ENCODE measurements at regions not wholly inside any gene's neighbourhood (a gene's known extent, or its start where the extent isn't known, plus 50 kb on each side); places are given as distances from the start of the nearest gene placed in this dataset.

DNA sequence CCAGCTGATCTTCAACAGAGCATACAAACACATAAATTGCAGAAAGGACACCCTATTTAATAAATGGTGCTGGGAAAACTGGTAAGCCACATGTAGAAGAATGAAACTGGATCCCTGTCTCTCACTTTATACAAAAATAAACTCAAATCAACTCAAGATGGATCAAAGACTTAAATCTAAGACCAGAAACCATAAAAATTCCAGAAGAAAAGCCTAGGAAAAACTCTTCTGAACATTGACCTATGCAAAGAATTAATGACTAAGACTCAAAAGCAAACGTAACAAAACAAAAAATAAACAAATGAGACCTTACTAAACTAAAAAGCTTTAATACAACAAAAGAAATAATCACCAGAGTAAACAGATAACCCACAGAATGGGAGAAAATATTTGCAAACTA lies 74.5 kb upstream of the ABCC4 start:
- no peak overlapping the region for H3K4me3 ChIP-seq
- TF ChIP-seq, protein P1, sequence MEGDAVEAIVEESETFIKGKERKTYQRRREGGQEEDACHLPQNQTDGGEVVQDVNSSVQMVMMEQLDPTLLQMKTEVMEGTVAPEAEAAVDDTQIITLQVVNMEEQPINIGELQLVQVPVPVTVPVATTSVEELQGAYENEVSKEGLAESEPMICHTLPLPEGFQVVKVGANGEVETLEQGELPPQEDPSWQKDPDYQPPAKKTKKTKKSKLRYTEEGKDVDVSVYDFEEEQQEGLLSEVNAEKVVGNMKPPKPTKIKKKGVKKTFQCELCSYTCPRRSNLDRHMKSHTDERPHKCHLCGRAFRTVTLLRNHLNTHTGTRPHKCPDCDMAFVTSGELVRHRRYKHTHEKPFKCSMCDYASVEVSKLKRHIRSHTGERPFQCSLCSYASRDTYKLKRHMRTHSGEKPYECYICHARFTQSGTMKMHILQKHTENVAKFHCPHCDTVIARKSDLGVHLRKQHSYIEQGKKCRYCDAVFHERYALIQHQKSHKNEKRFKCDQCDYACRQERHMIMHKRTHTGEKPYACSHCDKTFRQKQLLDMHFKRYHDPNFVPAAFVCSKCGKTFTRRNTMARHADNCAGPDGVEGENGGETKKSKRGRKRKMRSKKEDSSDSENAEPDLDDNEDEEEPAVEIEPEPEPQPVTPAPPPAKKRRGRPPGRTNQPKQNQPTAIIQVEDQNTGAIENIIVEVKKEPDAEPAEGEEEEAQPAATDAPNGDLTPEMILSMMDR (IDR thresholded peaks at IDR 0.05) = no peak
- no peak overlapping the region for H3K27ac ChIP-seq
- no peaks in the 10 kb centered on the region for H3K9me3 ChIP-seq
- H3K27me3 ChIP-seq = no peaks in the 10 kb centered on the region
- H3K4me1 ChIP-seq = peaks cover 0 to 6% of the 10 kb centered on the region in 2 donors
- H3K36me3 ChIP-seq = no peaks in the 10 kb centered on the region
- DNase-seq (ENCODE audit: low spot score) = no peak

DNA sequence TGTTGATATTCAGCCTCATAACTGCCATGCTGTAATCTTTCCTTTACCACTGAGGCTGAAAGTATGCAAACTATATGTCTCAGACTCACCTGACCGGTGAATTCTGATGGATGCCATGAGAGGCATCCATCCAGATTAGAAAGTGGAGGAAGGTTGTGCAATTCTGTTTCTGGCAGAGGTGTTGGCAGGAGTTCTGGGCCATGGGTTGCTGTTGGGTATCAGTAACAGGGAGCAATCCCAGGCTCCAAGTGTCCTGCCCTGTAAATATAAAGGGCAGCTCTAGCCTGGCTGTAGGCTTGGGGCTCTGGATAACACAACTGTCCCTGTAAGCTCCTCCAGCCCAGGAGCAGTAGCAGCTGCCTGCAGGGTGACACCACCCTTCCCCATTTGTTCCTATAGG lies 77.4 kb upstream of the ABCC4 start:
- Histone ChIP-seq H3K9me3 (no peaks in the 10 kb centered on the region), H3K4me1 (peaks cover 0 to 8% of the 10 kb centered on the region in 2 donors), H3K4me3 (no peak overlapping the region), H3K27me3 (no peaks in the 10 kb centered on the region), H3K27ac (no peak overlapping the region), H3K36me3 (no peaks in the 10 kb centered on the region)
- TF ChIP-seq, protein P1 (IDR thresholded peaks at IDR 0.05) = no peak
- DNase-seq (ENCODE audit: low spot score) = no peak

DNA sequence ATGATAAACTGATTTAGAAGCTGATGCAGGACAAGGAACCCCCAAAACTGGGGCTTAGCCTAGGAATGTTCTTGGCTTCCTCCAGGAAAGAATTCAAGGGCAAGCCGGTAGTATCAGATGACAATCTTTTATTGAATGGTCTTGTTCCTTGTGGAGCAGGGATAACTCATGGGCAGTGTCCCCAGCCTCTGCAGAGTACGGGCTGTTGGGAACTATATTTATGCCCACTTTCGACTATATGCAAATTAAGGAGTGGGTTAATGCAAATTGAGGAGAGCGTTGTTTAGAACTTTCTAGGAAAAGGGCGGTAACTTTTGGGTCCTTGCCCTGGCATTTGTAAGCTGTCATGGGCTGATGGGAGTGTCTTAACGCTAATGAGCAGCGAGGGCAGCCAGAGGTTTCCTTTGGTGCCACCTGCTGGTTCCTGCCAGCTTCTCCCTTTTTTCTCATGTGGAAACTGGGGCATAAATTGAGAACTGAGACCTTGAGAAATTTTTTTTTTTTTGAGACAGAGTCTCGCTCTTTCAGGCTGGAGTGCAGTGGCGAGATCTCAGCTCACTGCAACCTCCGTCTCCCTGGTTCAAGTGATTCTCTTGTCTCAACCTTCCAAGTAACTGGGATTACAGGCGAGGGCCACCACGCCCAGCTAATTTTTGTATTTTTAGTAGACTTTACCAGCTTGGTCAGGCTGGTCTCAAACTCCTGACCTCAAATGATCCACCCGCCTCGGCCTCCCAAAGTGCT lies 79.4 kb upstream of the ABCC4 start:
- Histone ChIP-seq H3K4me1 (peaks cover 0 to 8% of the 10 kb centered on the region in 2 donors), H3K4me3 (no peak overlapping the region), H3K27ac (no peak overlapping the region), H3K36me3 (no peaks in the 10 kb centered on the region), H3K9me3 (no peaks in the 10 kb centered on the region), H3K27me3 (no peaks in the 10 kb centered on the region)
- DNase-seq (ENCODE audit: low spot score) = peak; percentile 77
- TF ChIP-seq, protein P1 (IDR thresholded peaks at IDR 0.05) = peak; percentile 70 to 83

DNA sequence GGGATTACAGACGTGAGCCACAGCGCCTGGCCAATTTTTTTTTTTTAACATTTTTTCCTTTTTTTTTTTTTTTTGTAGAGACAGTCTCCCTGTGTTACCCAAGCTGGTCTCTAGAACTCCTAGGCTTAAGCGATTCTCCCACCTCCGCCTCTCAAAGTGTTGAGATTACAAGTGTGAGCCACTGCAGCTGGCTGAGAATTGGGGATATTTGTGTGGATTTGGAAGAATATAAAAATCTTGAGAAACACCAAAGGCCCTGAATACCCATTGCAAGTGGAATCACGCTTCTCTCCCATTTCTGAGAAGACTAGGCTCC lies 79.9 kb upstream of the ABCC4 start:
- Histone ChIP-seq H3K4me3 (no peak overlapping the region), H3K27me3 (no peaks in the 10 kb centered on the region), H3K9me3 (no peaks in the 10 kb centered on the region), H3K27ac (no peak overlapping the region), H3K36me3 (no peaks in the 10 kb centered on the region), H3K4me1 (peaks cover 0 to 8% of the 10 kb centered on the region in 2 donors)
- TF ChIP-seq, protein P1 (IDR thresholded peaks at IDR 0.05) = no peak
- DNase-seq (ENCODE audit: low spot score) = no peak

DNA sequence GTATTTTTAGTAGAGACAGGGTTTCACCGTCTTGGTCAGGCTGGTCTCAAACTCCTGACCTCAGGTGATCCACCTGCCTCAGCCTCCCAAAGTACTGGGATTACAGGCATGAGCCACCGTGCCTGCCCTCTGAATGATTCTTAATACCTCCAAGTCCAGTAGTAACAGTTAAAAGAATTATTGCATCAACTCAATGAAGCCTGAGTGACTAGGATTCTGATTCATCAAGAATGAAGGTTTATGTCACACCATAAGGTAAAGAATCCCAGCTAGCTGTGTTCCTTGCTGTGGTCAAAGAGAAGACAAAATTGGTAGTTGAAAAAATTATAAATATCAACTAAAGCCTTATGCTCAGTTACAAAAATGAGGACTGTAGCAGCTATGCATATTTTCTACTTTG lies 81.2 kb upstream of the ABCC4 start:
- Histone ChIP-seq H3K9me3 (no peaks in the 10 kb centered on the region), H3K36me3 (no peaks in the 10 kb centered on the region), H3K4me1 (peaks cover 0 to 8% of the 10 kb centered on the region in 2 donors), H3K4me3 (no peak overlapping the region), H3K27ac (no peak overlapping the region), H3K27me3 (no peaks in the 10 kb centered on the region)
- no peak for DNase-seq (ENCODE audit: low spot score)
- TF ChIP-seq, protein P1 (IDR thresholded peaks at IDR 0.05) = no peak

DNA sequence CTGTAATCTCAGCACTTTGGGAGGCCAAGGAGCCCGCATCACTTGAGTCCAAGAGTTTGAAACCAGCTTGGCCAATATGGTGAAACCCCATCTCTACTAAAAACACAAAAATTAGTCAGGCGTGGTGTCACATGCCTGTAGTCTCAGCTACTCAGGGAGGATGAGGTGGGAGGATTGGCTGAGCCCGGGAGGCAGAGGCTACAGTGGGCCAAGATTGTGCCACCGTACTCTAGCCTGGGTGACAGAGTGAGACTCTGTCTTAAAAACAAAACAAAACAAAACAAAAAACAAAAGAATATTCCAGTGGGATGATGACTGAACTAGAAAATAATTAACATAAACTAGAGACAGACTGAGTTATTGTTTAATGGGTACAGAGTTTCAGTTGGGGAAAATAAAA lies 81.7 kb upstream of the ABCC4 start:
- Histone ChIP-seq H3K4me3 (no peak overlapping the region), H3K27me3 (no peaks in the 10 kb centered on the region), H3K9me3 (no peaks in the 10 kb centered on the region), H3K4me1 (peaks cover 0 to 8% of the 10 kb centered on the region in 2 donors), H3K36me3 (no peaks in the 10 kb centered on the region), H3K27ac (no peak overlapping the region)
- TF ChIP-seq, protein P1 (IDR thresholded peaks at IDR 0.05) = no peak
- DNase-seq (ENCODE audit: low spot score) = no peak

Measured in right atrium auricular region (tissue), 2 donors.